ENCODE measurements at regions not wholly inside any gene's neighbourhood (a gene's known extent, or its start where the extent isn't known, plus 50 kb on each side); places are given as distances from the start of the nearest gene placed in this dataset.

GRCh38 chr13:73740666-73741065 is 393.5 kb downstream of the KLF12 start:
- DNase-seq = no peak

DNA sequence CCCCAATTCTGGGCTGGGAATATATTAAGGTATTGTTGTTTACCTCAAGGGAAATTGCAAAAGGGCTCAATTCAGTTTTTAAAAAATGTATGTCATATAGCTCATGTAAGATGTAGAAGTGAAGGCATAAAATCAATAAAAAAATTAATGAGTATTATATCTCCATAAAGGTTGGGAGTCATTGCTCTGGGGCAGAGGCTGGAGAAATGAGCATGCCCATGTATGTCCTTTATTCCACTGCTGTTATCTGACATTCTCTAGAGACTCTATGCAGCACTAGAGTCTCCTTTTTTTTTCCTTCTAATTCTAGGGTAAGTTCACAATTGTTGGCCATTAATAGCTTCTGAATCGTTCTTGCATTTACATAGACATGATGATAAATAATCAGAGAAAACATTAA is 394.8 kb downstream of the KLF12 start:
- DNase-seq = no peak

- DNase-seq = no peak
Observed at GRCh38 chr13:73738626-73739025, 395.6 kb downstream of the KLF12 start.

DNA sequence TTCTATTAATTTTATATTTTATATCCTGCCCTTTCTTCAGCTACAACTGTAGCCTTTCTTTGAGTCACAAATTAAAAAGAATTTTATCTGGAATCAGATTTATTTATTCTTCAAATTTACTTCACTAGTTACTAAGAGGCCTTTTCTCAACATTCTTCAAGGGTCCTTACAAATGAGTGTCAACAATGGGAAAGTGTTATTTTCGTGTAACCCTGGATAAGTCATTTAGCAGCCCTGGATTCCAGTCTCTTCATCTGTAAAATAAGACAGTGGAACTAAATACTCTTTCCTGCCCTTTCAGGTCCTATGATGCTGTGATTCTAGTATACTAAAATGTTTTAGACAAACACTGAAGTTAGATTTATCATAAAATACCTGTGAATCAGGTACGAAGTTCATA is 397.0 kb downstream of the KLF12 start:
- no peak for DNase-seq

- DNase-seq = no peak
Observed at GRCh38 chr13:73733706-73734105, 400.5 kb downstream of the KLF12 start.

- no peak for DNase-seq
Observed at GRCh38 chr13:73732350-73732749, 401.9 kb downstream of the KLF12 start.

DNA sequence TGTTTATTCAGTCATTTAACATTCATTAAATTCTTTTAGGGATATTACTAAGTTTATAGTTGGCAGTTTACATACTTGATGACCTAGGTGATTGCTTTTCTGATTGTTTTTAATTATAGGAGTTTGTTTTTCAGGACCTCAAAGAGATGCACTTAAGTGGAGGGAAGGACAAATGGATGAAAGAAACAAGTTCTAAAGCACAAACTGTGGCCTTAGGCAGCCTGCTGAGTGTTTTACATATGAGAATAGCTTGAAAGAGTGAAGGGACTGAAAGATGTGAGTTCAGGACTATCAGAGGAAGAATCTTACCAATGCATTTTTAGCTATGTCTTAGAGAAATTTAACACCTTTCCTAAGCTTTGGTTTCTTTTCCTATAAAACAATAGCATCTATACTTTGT is 402.6 kb downstream of the KLF12 start:
- no peak for DNase-seq

- no peak for DNase-seq
Observed at GRCh38 chr13:73730014-73730413, 404.2 kb downstream of the KLF12 start.

GRCh38 chr13:73729046-73729445 is 405.2 kb downstream of the KLF12 start:
- no peak for DNase-seq

GRCh38 chr13:73722120-73722519 is 412.1 kb downstream of the KLF12 start:
- peak; percentile 6 to 45 for DNase-seq

GRCh38 chr13:73721571-73721970 is 412.6 kb downstream of the KLF12 start:
- DNase-seq = no peak

GRCh38 chr13:73720216-73720840 is 413.9 kb downstream of the KLF12 start:
- no peak for DNase-seq

DNA sequence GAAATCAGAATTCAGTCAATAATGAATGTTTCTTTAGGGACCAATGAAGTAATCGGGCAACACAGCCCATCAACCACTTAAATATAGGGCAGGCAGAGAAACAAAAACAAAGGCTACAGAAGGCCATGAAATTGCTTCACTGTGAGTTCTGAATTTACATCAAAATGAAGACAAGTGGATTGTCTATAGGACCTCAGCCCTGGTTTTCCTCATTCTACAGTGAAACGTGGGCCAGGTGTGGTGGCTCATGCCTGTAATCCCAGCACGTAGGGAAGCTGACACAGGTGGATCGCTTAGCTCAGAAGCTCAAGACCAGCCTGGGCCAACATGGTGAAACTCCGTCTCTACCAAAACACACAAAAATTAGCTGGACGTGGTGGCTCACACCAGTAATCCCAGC is 416.0 kb downstream of the KLF12 start:
- DNase-seq = no peak

DNA sequence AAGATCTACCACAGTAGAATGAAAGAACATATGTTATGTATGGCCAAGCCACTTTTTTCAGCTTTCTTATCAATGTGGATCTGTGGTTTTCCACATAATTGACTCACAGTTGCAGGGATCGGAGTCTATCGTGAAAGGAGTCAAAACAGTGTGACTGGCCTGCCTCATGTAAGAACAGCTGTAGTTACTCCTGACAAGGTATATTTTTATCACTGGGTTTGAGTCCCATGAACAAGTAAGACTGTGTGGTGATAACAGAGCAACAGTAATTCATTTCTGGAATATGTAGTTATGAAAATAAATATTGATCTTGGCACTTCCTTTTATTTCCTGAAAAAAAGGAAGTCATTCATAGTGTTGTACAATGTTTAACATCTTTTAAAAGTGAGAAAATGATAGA is 416.6 kb downstream of the KLF12 start:
- peak; percentile 25 to 36 for DNase-seq

DNA sequence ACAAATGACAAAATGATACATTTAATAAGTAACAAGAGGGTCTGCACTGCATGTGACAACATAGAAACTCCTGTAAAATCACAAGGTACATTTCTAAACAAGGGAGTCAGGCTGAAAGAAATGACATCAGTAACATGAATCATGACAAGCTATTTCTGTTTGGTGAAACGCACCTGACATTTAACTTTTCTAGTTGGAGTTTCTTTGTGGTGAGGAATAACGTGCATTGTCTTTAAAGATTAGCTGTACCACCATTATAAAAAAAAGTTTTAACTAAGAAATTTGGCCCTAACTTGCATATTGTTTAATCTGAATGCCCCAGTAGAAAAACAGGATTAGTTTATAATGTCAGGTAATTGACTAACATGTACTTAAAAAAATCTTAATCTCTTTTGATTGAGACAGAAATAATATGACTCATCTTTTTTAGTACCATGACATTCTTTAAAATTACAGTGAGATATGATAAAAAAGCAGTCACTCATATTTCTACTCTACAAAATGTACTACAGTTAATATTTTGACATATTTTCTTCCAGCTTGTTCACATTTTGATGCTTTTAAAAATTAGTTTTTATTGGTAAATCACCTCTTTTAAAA is 418.2 kb downstream of the KLF12 start:
- no peak for DNase-seq

DNA sequence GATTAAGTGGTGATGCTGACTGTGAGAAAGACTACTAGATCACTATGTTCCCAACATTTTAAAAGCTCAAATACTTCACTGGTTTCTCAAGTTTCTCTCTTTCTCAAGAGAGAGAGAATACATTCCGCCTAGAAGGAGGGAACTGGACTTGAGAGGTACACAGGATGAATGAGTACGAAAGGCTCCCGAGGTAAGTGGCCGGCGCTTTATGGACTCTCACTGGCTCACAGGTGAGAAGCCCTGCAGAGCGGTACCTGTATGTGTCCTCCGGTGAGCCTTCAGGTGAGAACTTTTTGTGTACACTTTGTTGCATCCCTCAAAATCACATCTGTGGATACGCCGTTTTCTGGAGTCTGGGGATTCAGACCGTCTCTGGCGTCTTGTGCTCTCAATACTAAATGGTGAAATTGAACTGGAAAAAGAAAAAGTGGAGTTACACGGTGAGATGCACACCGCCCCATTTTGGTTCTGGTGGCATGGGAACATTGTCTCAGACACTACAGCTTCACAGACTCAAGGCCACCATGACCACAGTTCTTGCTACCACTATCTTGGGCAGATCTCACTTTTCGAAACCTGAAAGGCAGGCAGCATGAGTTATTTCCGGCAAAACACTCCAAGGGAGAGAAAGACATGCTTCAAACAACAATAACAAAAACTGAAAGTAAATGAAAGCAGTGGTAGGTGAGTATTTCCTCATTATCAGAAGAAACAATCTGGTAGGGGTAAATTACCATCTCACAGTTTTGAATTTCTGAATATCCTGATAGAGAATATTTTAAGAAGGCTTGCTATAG is 418.9 kb downstream of the KLF12 start:
- DNase-seq = no peak

DNA sequence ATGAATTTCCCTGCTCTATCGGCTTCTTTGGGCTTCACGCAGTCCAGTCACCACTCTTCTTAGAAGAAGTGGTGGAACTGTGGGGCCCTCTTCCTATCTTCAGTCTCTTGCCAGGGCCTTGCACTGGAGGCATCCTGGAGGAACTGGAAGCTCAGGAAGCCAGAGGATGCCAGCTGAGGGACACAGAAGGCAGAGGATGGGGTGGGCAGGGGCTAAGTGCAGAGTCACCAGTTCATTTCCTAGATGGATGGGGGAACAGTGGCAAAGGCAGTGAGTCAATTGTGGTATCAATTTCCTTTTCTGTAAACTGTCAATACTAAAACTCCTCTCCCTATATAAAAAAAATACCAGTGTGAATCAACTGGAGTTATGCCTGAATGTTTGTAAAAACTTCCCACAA is 419.7 kb downstream of the KLF12 start:
- DNase-seq = no peak

DNA sequence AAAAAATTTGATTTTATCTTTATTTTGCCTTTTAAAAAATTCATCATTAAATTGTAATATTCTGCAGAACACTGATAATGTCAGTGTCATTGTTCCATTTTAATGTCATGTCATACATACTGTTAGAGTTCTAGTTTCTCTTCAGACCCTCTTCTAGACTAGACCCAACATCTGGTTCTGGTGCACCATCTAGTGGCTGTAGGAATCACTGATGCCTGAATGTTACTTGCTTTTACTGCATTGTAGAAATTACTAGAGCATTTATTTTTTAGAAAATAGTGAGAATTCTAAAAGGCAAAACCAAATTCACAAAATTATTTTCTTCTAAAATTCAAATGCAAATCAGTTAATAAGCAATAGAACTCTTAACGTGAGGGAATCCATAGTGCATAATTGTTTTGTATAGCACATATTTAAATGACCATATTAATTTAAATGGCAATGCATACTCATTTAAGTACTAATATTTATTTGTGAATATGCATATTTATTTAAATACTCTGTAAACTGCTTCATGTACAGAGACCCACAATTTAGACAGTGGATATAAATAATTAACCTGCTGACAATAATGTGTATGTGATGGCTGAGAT is 425.7 kb downstream of the KLF12 start:
- peak; percentile 69 to 90 for DNase-seq

- DNase-seq = no peak
Observed at GRCh38 chr13:73704587-73704986, 429.6 kb downstream of the KLF12 start.

DNA sequence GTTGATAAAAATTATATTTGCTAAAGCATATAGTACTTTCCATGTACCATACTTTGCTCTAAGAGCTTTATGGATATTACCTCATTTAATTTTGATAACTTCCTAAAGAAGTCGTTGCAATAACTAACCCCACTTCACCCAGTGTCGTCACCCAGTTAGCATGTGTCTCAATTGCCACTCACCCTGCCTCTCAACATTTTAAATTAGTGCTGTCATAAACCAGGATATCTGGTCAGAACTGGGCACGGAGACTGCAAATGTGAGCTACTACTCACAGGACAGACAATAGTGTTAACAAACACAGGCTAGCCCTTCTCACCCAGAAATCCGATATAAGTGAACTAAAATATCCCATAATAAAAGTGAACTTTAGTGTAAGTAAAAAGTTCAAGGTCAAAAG is 430.6 kb downstream of the KLF12 start:
- no peak for DNase-seq

- DNase-seq = peak; percentile 37 to 50
Observed at GRCh38 chr13:73702419-73703071, 431.7 kb downstream of the KLF12 start.

DNA sequence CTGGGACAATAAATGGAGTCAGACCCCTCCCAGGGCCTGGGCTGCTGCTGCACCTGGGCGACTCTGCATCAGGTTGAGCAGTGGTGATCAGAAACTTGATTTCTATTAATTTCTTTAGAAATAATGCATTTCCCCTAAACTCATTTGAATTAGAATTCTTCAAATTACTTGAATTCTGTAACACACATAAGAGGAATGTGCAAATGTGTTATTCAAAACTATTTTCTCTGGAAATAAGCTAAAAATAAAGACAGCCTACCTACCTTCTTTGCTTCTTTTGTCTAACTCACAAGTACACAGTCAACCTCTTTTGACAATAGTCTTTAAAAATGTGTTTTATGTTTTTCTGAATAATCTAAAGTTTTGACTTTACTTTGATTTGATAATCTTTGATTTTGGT is 433.0 kb downstream of the KLF12 start:
- DNase-seq = no peak

DNA sequence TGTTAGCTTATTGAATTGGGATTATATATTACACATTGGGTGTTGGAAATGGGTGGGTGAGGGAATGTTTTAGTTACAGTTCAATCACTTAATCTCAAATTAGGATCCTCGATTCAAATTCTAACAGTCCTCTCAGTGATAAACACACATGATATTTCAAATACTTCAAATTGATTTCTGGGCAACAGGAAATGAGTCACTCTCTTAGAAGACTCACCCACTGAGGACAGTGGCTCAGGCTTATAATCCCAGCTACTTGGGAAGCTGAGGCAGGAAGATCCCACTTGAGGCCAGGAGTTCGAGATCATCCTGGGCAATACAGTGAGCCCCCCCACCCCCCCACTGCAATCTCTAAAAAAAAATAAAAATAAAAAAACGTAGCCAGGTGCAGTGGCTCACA is 435.3 kb downstream of the KLF12 start:
- no peak for DNase-seq
